ENCODE measurements at regions not wholly inside any gene's neighbourhood (a gene's known extent, or its start where the extent isn't known, plus 50 kb on each side); places are given as distances from the start of the nearest gene placed in this dataset.

GRCh38 chr9:28045051-28045450 is 471.8 kb upstream of the C9orf72 start:
- TF ChIP-seq CTCF (IDR thresholded peaks at IDR 0.05) (no peak), POLR2A (IDR thresholded peaks at IDR 0.05) (no peak)

Measured in lower leg skin (tissue), 3 donors.